Adrenal gland (tissue), 9 donors: ENCODE measurements at regions not wholly inside any gene's neighbourhood (a gene's known extent, or its start where the extent isn't known, plus 50 kb on each side); places are given as distances from the start of the nearest gene placed in this dataset.

Experiments used
- DNase-seq, 7 donors: peaks; one replicate each; pipeline ENCODE4 v3.0.0-alpha.2; 2019 to 2020
- H3K27ac ChIP-seq, 5 donors: fragments of 200-600 bp; sonication (generic) in 4 of 5; 1 replicate in 3 of 5; 2 replicates in 2 of 5; pipeline versions ENCODE4 v1.5.1 to v1.8.0; 2016 to 2020; ENCODE audit warnings: mild to moderate bottlenecking in 1 of 5
- H3K27me3 ChIP-seq: fragments of 200-600 bp; 2 replicates; pipeline ENCODE4 v1.8.0; 2021
- H3K36me3 ChIP-seq, 2 donors: fragments of 200-600 bp; replicated peaks in 1 of 2; 1 replicate in 1 of 2; 2 replicates in 1 of 2; pipeline versions ENCODE4 v1.5.1 to v1.8.0; 2018 to 2022
- H3K4me1 ChIP-seq, 2 donors: fragments of 200-600 bp; replicated peaks in 1 of 2; 1 replicate in 1 of 2; 2 replicates in 1 of 2; pipeline versions ENCODE4 v1.5.1 to v1.8.0; 2018 to 2021
- H3K4me3 ChIP-seq, 4 donors: fragments of 200-600 bp; sonication (generic) in 3 of 4; one replicate each; pipeline ENCODE4 v1.5.1; 2016 to 2018
- H3K9me3 ChIP-seq, 3 donors: fragments of 200-600 bp; sonication (generic) in 1 of 3; replicated peaks in 1 of 3; 1 replicate in 2 of 3; 2 replicates in 1 of 3; pipeline versions ENCODE4 v1.5.1 to v1.8.0; 2016 to 2021
- POLR2A ChIP-seq, 2 donors: fragments of 450-650 bp; IDR thresholded peaks; one replicate each; pipeline ENCODE4 v1.6.1; 2017; ENCODE audit warnings: antibody characterized with exemption in 2 of 2, mild to moderate bottlenecking in 2 of 2, moderate library complexity in 1 of 2
- WGBS, 4 donors: extraction: QIAGEN DNeasy Blood & Tissue Kit in 2 of 4; methylation state at CpG; one replicate each; pipeline versions ENCODE4 v1.1.5 to v1.1.7; 2013 to 2017; 5-methylcytosine and 5-hydroxymethylcytosine counted together
- intact Hi-C, 2 donors: fragments of 100-400 bp; cut with DNase I; formaldehyde crosslinking; loops; one replicate each; pipeline versions ENCODE4 v1.14.1 to v1.15.0; 2022 to 2023
- TF ChIP-seq, protein P1 (sequence below), 6 experiments: fragments of 450-650 bp in 4 of 6; fragments of 200-600 bp in 2 of 6; sonication (generic) in 1 of 6; IDR thresholded peaks; 1 replicate in 5 of 6; 2 replicates in 1 of 6; pipeline versions ENCODE4 v1.5.1 to v1.8.0; 2016 to 2021; ENCODE audit warnings: antibody characterized with exemption in 6 of 6, mild to moderate bottlenecking in 2 of 6, moderate library complexity in 1 of 6
- donor health status: healthy with polysubstance abuse.
- donor health status: Bipolar disorder and iron deficiency.
- donor health status: DM: yes; HTN: yes; CAD: no.
- donor health status: DM: no; HTN: no; CAD: no.
- donor health status: DM: no; HTN: no; CAD: no.

DNA sequence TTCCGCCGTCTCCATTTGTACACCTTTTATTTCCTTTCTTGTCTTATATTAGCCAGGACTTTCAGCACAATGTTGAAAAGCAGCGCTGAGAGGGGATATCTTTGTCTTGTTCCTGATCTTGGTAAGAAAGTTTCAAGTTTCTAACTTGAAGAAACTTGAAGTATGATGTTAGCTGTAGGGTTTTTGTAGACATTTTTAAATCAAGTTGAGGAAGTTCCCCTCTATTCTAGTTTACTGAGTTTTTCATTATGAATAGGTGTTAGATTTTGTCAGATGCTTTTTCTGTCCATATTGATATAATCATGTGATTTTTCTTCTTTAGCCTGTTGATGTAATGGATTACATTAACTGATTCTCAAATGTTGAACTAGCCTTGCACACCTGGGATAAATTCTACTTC is 425.7 kb downstream of the PIK3R1 start:
- no peaks in the 10 kb centered on the region for H3K9me3 ChIP-seq
- H3K27ac ChIP-seq, result no peak overlapping the region
- WGBS, 4 donors, result 83 to 96% (median 92%) methylated on average over 3 of the region's 3 CpGs
- no peaks in the 10 kb centered on the region for H3K36me3 ChIP-seq
- TF ChIP-seq, protein P1, sequence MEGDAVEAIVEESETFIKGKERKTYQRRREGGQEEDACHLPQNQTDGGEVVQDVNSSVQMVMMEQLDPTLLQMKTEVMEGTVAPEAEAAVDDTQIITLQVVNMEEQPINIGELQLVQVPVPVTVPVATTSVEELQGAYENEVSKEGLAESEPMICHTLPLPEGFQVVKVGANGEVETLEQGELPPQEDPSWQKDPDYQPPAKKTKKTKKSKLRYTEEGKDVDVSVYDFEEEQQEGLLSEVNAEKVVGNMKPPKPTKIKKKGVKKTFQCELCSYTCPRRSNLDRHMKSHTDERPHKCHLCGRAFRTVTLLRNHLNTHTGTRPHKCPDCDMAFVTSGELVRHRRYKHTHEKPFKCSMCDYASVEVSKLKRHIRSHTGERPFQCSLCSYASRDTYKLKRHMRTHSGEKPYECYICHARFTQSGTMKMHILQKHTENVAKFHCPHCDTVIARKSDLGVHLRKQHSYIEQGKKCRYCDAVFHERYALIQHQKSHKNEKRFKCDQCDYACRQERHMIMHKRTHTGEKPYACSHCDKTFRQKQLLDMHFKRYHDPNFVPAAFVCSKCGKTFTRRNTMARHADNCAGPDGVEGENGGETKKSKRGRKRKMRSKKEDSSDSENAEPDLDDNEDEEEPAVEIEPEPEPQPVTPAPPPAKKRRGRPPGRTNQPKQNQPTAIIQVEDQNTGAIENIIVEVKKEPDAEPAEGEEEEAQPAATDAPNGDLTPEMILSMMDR (IDR thresholded peaks at IDR 0.05), result no peak
- no peak for TF ChIP-seq POLR2A (IDR thresholded peaks at IDR 0.05)
- no peaks in the 10 kb centered on the region for H3K4me1 ChIP-seq
- no peaks in the 10 kb centered on the region for H3K27me3 ChIP-seq
- no peak overlapping the region for H3K4me3 ChIP-seq
- DNase-seq, result no peak
- intact Hi-C loops, result no loop called here

DNA sequence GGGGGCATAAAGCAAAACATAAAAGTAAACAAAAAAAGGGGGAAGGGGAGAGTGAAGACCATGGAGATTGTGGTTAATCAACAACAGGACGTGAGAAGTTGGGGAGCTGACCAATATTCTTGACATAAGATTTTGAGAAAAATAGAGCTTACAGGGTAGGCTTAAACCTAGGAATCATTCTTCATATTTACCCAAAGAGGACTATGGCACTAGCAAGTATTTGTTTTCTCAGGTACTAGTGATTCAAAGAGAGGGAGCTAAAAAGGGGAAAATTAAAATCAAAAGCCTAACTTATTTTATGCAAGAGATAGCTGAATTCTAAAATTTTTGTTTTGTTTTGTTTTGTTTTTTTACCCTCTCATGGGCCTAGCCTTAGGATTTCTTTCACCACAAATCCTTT is 427.5 kb downstream of the PIK3R1 start:
- intact Hi-C loops, result no loop called here

DNA sequence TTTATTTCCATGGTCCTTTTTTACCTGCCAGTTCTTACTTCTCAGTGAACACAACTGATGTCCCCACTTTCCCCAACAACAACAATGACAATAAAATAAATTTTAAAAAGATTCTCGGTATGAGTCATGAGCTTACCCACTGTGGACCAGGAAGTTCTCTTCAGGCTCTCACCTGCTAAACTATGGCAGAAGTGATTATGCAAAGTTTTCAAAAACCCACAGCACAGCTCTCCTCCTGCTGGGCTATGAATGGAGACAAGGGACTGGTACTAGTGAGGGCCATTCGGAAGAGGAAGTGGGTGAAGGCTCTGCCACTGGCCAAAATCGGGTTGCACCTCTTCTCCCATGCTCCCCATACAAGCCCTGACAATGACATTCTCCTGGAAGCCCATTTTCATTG is 429.4 kb downstream of the PIK3R1 start:
- 73 to 82% (median 79%) methylated on average over 3 of the region's 3 CpGs for WGBS, 4 donors
- no peaks in the 10 kb centered on the region for H3K9me3 ChIP-seq
- H3K4me1 ChIP-seq, result no peaks in the 10 kb centered on the region
- TF ChIP-seq, protein P1 (IDR thresholded peaks at IDR 0.05), result no peak
- TF ChIP-seq POLR2A (IDR thresholded peaks at IDR 0.05), result no peak
- no peaks in the 10 kb centered on the region for H3K27me3 ChIP-seq
- H3K4me3 ChIP-seq, result no peak overlapping the region
- no peak for DNase-seq
- intact Hi-C loops, result no loop called here
- no peaks in the 10 kb centered on the region for H3K36me3 ChIP-seq
- H3K27ac ChIP-seq, result no peak overlapping the region

More for the DNA sequence above, 427.5 kb downstream of the PIK3R1 start:
- Histone ChIP-seq H3K4me1 (no peaks in the 10 kb centered on the region), H3K4me3 (no peak overlapping the region), H3K27ac (no peak overlapping the region), H3K27me3 (no peaks in the 10 kb centered on the region), H3K9me3 (no peaks in the 10 kb centered on the region), H3K36me3 (no peaks in the 10 kb centered on the region)
- DNase-seq, result no peak
- WGBS, 4 donors, result 0% methylated on average over 1 of the region's 1 CpG
- TF ChIP-seq POLR2A (IDR thresholded peaks at IDR 0.05), result no peak

DNA sequence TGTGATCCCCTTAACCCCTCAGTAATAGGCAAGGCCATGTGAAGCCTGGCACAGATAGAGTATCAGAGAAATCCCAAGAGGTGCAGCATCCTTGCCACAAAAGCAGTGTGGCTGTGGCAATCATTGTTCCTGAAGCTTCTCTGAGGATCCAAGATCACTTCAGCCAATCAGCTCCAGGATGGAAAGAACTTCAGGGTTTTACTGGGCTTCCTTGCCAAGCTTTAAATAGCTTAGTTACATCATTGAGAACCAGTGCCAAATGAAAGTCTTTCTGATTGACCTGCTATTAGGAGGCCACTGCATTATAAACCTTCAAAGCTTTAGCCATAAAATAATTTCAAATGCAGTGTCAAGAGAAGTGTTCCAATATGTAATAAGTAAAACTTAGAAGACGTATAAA is 430.6 kb downstream of the PIK3R1 start:
- 60 to 80% (median 76%) methylated on average over 1 of the region's 1 CpG for WGBS, 4 donors
- no peak overlapping the region for H3K27ac ChIP-seq
- intact Hi-C loops, result no loop called here
- no peaks in the 10 kb centered on the region for H3K27me3 ChIP-seq
- no peak for DNase-seq
- H3K9me3 ChIP-seq, result no peaks in the 10 kb centered on the region
- H3K4me3 ChIP-seq, result no peak overlapping the region
- no peaks in the 10 kb centered on the region for H3K36me3 ChIP-seq
- H3K4me1 ChIP-seq, result no peaks in the 10 kb centered on the region
- TF ChIP-seq, protein P1 (IDR thresholded peaks at IDR 0.05), result no peak
- TF ChIP-seq POLR2A (IDR thresholded peaks at IDR 0.05), result no peak

DNA sequence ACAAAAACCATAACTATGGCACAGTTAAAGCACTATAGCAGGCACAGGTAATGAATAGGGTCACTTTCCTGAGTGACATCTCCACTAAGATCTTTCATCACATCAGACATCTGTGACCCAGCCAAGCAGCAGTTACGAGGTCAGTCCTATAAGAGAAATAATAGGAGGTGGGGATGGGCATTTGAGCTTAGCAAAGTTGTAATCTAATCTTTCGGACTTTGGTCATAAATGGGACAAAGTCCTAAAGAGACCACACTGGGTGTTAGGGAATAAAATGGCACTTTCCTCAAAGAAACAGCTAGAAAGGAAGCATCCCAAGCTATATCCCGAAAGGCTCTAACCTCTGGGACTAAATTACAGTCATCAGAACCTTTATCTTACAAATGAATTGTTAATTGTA is 432.2 kb downstream of the PIK3R1 start:
- Histone ChIP-seq H3K27me3 (no peaks in the 10 kb centered on the region), H3K4me1 (peaks cover 0 to 2% of the 10 kb centered on the region in 2 donors), H3K4me3 (no peak overlapping the region), H3K36me3 (no peaks in the 10 kb centered on the region), H3K27ac (no peak overlapping the region), H3K9me3 (no peaks in the 10 kb centered on the region)
- no peak for DNase-seq
- WGBS, 4 donors, result 85 to 94% (median 87%) methylated on average over 3 of the region's 3 CpGs
- intact Hi-C loops, result no loop called here
- no peak for TF ChIP-seq POLR2A (IDR thresholded peaks at IDR 0.05)
- TF ChIP-seq, protein P1 (IDR thresholded peaks at IDR 0.05), result no peak
